ENCODE measurements at regions not wholly inside any gene's neighbourhood (a gene's known extent, or its start where the extent isn't known, plus 50 kb on each side); places are given as distances from the start of the nearest gene placed in this dataset.
A peak's percentile ranks its signal among the peaks of the same experiment; 100 is the strongest.

DNA sequence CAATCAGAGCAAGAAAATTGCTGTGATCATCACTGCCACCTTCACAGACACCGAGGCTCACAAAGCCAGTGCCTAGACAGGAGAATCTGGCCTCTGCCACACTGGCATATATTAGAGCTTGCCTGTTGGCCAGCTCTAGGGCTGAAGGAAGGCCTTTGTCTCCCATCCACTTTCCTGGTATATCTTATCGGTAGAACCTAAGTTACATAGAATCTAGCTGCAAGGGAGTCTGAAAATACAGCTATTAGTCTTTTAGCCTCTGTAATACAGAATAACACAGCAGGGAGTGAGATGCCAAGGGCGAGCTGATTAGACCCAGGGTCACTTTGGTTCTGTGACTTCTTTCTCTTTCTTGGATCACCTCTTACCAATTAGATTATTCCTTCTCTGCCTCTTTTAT lies 154.9 kb upstream of the KL start:
- DNase-seq: no peak

- no peak for DNase-seq
Observed at GRCh38 chr13:32863596-32863995, 152.6 kb upstream of the KL start.

GRCh38 chr13:32866921-32867320 lies 149.3 kb upstream of the KL start:
- DNase-seq: no peak

DNA sequence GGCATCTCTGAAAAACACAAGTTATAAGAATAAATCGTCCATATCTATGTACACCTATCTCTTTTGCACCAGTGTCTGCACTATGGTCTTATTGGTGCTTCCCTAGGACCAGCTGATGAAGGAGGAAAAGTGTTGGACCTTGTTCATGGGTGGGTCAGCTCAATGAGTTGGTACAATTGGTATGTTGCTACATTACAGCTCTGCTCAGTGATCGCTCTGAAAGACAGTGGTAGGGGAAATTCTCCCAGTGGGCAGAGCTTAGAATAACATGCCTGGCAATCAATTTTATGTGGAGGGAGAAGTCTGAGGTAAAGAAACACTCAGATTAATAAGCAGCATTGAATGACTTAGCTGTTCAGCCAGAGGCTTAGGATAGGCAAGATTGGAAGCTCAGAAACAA lies 138.7 kb upstream of the KL start:
- no peak for DNase-seq

- no peak for DNase-seq
Observed at GRCh38 chr13:32878163-32878562, 138.1 kb upstream of the KL start.

DNA sequence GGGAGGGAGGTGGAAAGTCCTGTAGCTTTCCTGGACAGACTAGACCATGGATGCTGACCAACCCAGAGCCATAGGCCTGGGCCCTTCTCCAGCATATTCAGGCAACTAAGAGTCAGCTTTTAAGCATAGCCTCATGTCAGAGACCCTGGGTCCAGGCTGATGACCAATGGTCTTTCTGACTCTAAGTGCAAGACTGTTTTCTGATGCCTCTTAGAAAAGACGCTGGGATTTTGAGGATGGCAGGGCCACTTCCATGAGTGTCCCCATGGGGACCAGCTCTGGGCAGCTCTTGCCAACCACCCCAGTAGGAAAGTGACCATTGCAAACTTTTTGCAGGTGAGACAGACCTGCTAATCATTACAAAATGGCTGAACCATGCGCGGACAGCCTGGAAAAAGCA lies 135.6 kb upstream of the KL start:
- DNase-seq: no peak

DNA sequence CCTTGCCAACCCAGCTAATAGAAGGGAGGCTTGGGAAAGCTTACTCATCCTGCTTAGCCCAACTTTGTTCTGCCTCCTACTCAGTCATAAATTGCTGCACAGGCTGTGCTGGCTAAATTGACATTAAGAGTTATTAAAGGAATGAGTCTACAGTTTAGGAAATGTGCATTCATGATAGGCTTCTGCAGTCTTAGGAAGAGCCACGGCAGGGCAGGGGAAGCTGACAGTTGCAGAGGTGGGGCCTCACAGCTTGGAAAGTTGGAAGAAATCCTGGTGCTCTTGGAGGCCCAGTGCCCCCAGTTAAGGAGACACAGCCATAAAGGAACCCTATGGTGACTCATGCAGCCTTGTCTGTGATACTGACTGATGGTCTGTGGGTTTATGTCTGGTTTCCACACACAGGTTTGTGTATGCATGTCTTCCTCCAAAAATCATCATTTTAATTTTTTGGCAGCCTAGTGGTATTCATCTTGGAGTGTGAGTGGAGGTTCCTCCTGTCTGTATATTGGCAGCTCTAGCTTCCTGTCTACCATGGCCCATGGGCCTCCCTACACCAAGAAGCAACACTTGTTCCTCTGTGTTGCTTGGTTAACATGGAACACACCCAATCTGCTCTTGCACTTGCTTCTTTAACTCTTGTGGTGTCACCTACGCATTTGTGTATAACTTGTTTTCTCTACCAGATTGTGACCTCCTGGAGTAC lies 135.0 kb upstream of the KL start:
- DNase-seq: no peak

GRCh38 chr13:32881777-32882145 lies 134.5 kb upstream of the KL start:
- DNase-seq: no peak

DNA sequence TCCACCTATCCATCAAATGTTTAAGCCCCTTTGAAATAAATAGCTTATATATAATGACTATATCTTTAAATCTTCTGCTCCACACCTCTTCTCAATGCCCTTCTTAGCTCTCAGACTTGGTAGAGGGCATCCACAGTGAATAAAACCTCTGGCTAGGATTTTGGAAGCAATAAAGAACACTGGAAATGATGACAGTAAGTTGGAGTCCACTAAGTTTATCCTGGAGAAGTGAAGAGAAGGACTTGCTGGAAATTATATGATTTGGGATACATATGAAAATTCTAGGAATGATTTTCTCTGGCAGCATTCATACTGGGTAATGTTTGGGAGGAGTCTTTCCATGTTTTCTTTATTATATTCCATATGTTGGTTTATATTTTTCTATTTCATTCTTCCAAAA lies 133.5 kb upstream of the KL start:
- DNase-seq: no peak

DNA sequence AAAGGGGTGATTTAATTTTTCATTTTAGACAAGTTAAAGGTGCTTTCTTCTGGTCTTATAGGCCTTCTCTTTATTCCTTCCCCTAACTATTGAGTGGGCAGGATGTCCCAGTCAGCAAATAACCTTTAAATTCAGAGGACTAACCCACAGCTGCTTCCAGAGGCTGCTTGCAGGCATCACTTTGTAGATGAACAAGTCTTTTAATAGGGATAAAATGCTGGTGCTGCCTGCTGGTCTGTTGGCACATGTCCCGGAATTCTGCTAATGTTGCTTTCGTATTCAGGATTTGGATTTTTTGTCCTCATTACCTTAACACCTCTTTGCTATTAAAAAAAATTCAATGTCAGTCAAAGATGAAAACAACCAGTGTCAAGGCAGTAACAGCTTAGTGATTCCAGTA lies 132.7 kb upstream of the KL start:
- DNase-seq: no peak

- no peak for DNase-seq
Observed at GRCh38 chr13:32887617-32888016, 128.6 kb upstream of the KL start.

DNA sequence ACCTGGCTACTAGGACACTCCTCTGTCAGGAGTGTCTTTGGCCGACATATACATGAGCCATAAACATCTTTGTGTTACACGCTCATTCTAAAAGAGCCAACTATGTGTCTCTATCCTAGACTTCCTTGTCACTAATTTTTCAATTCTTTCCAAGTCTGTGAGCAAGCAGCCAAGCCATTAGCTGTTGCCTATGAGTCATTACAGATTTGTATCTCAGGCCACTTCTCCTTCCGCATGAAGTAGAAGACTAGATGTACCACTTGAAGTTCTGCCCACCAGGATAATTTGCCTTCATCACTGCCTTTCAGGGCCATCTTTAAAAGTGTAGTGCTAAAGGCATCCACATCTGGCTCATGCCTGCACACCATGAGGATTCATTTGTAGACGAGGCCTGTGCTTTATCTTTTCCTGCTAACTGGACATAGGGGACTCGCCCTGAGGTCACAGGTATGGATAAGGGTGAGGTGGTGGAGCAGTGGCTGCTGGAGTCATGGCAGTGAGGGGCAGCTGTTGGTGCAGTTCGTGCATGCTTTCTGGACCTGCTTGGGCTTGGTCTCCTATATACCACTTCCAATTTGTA lies 126.1 kb upstream of the KL start:
- DNase-seq: no peak

DNA sequence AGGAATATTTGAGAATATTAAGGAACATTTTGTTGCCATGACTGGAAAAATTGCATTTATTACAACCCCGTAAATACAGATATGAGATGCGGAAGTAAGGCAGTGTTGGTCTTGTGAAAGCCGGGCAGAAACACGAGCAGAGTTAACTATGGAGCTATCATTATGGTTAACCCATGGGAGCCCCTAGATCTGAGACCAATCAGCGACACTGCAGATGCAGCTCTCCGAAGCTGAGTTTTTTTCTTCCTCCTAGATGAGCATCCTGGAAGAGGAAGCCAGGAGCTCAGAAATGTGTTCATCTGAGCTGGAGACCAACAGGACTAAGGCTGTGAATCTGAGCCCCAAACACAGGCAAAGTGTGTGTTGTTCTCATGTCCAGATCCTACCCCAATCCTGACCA lies 123.0 kb upstream of the KL start:
- DNase-seq: no peak

DNA sequence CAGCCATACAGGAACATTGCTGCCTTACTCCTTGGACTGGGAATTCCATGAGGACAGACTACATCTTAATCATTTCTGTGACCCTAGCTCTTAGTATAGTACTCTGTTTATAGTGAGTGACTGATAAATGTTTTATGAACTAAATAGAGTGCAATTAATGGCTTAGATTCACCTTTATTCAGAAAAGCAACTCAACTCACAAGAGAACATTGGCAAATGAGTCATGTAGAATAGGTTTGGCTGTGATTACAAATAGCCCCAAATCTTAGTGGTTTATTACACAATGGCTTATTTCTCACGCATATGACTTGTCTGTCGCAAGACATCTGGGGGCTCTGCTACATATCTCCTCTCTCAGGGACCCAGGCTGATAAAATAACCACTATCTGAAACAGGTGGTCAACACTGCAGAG lies 121.6 kb upstream of the KL start:
- no peak for DNase-seq

DNA sequence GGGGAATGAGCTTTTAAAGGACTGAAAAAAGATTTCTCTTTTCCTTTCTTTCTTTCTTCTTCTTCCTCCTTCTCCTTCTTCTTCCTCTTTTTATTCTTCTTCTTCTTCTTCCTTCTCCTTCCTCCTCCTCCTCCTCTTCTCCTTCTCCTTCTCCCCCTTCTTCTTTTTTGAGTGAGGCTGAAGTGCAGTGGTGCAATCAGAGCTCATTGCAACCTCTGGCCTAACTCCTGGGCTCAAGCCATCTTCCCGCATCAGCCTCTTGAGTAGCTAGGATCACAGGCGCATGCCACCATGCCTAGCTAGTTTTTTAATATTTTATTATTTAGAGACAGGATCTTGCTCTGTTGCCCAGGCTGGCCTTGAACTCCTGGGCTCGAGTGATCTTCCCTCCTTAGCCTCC lies 120.9 kb upstream of the KL start:
- no peak for DNase-seq

DNA sequence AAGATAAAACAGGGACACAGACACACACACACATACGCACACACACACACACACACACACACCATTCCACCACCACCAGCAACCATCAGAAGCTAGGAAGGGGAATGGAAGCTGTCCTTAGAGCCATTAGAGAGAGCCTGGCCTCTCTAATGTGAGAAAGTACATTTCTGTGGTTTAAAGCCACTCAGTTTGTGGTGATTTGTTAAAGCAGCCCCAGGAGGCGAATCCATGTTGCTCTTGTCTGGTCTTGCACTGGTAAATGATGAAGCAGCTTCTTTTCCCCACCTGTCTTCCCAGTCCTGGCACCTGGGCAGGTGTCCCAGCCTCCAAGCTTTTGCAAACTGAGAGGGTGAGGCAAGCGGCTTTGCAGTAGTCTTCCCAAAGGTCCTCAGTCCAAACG lies 118.9 kb upstream of the KL start:
- DNase-seq: no peak

GRCh38 chr13:32902029-32902780 lies 114.0 kb upstream of the KL start:
- DNase-seq: no peak

GRCh38 chr13:32902874-32903273 lies 113.3 kb upstream of the KL start:
- DNase-seq: peak in 6 of 14 donors; percentile 1 to 29 (median 14)

GRCh38 chr13:32903720-32904119 lies 112.5 kb upstream of the KL start:
- DNase-seq: no peak

GRCh38 chr13:32904266-32904665 lies 112.0 kb upstream of the KL start:
- no peak for DNase-seq

GRCh38 chr13:32905063-32905863 lies 111.0 kb upstream of the KL start:
- peak in 1 of 14 donors; percentile 1 for DNase-seq

- no peak for DNase-seq
Observed at GRCh38 chr13:32905864-32906180, 110.4 kb upstream of the KL start.

DNA sequence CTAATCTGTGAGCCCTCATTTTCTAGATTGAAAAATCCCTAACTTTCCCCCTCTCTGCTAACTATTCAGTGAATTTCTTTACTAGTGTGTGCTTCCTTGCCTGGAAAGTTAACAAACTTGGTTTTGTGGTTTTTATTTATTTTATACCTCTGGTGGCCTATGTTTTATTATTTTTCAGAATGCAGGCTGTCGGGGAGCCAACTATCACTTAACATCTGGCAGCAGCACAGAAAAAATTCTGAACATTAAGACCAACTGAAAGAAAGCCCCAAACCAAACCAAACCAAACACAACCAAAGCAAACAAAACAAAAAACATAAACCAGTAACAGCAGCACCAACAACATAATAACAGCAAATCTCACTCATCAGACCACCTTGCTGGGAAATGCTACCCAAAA lies 109.0 kb upstream of the KL start:
- DNase-seq: no peak
